ENCODE measurements at regions not wholly inside any gene's neighbourhood (a gene's known extent, or its start where the extent isn't known, plus 50 kb on each side); places are given as distances from the start of the nearest gene placed in this dataset.

- H3K9me3 ChIP-seq = no peaks in the 10 kb centered on the region
- H3K4me1 ChIP-seq = no peaks in the 10 kb centered on the region
- no peak overlapping the region for H3K4me3 ChIP-seq
- no peak for TF ChIP-seq EP300 (IDR thresholded peaks at IDR 0.05)
- TF ChIP-seq, protein P1, sequence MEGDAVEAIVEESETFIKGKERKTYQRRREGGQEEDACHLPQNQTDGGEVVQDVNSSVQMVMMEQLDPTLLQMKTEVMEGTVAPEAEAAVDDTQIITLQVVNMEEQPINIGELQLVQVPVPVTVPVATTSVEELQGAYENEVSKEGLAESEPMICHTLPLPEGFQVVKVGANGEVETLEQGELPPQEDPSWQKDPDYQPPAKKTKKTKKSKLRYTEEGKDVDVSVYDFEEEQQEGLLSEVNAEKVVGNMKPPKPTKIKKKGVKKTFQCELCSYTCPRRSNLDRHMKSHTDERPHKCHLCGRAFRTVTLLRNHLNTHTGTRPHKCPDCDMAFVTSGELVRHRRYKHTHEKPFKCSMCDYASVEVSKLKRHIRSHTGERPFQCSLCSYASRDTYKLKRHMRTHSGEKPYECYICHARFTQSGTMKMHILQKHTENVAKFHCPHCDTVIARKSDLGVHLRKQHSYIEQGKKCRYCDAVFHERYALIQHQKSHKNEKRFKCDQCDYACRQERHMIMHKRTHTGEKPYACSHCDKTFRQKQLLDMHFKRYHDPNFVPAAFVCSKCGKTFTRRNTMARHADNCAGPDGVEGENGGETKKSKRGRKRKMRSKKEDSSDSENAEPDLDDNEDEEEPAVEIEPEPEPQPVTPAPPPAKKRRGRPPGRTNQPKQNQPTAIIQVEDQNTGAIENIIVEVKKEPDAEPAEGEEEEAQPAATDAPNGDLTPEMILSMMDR (IDR thresholded peaks at IDR 0.05) = no peak
- no peak for TF ChIP-seq POLR2A (IDR thresholded peaks at IDR 0.05)
- H3K27ac ChIP-seq = no peak overlapping the region
- WGBS, 2 donors = 83 to 88% methylated on average over 4 of the region's 4 CpGs
- no peaks in the 10 kb centered on the region for H3K27me3 ChIP-seq
- no peak for DNase-seq (ENCODE audit: low spot score in 2 of 2)
- no peaks in the 10 kb centered on the region for H3K36me3 ChIP-seq
Measured at GRCh38 chr10:130407052-130407451, 270.9 kb downstream of the GLRX3 start.

DNA sequence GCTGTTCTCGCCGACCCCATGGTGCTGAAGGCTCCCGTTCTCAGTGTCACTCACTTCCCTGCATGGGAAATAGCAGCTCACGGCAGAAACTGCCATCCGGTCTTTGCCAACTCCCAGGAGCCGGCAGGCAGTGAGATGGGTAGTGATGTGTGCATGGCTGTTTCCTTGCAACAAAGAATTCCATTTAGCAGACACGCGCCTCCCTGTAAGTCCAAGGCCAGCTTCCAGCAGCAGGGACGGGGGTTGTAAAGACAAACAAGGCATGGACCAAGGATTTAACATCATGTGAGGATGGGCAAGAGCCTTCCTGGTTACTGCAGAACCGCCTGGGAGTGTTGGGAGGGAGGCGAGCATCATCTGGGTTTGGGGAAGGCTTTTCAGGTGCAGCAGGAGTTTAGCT lies 273.1 kb downstream of the GLRX3 start:
- WGBS, 2 donors = 51 to 56% methylated on average over 11 of the region's 11 CpGs
- no peak overlapping the region for H3K4me3 ChIP-seq
- no peak for TF ChIP-seq EP300 (IDR thresholded peaks at IDR 0.05)
- TF ChIP-seq, protein P1 (IDR thresholded peaks at IDR 0.05) = no peak
- no peak for TF ChIP-seq POLR2A (IDR thresholded peaks at IDR 0.05)

GRCh38 chr10:130409931-130410330 lies 273.7 kb downstream of the GLRX3 start:
- no peaks in the 10 kb centered on the region for H3K36me3 ChIP-seq
- no peaks in the 10 kb centered on the region for H3K27me3 ChIP-seq
- WGBS, 2 donors = 77 to 82% methylated on average over 10 of the region's 10 CpGs
- no peak overlapping the region for H3K4me3 ChIP-seq
- no peak for DNase-seq (ENCODE audit: low spot score in 2 of 2)
- H3K27ac ChIP-seq = no peak overlapping the region
- no peaks in the 10 kb centered on the region for H3K9me3 ChIP-seq
- TF ChIP-seq POLR2A (IDR thresholded peaks at IDR 0.05) (no peak), EP300 (IDR thresholded peaks at IDR 0.05) (no peak)
- TF ChIP-seq, protein P1 (IDR thresholded peaks at IDR 0.05) = no peak
- H3K4me1 ChIP-seq = no peaks in the 10 kb centered on the region

More for the DNA sequence above, 273.1 kb downstream of the GLRX3 start:
- H3K4me1 ChIP-seq = no peaks in the 10 kb centered on the region
- DNase-seq (ENCODE audit: low spot score in 2 of 2) = no peak
- no peaks in the 10 kb centered on the region for H3K9me3 ChIP-seq
- H3K36me3 ChIP-seq = no peaks in the 10 kb centered on the region
- no peaks in the 10 kb centered on the region for H3K27me3 ChIP-seq
- H3K27ac ChIP-seq = no peak overlapping the region

DNA sequence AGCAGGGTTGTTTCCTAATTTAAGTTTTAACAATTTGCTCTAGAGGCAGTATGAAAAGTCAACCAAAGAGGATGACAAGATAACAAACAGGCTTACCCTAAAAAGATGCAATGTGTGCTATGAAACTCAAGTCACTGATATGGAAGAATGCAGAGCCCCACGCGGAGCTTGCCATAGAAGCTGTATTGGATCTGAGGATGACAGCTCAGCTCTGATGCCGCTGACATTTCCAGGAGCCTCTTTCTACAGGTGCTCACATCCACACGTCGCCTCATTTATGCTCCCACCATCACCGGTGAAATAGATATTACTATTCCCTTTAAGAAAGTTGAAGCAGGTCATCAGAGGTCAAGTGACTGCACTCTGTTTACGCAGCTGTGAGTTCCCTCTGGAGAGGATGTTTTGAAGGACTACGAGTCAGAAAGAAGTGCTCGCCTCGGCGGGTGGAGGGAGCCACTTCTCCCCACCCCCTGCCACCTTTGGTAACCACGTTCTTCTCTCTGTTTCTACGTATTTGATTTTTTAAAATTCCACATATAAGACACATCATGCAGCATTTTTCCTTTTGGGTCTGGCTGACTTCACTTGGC lies 275.4 kb downstream of the GLRX3 start:
- 30 to 34% methylated on average over 13 of the region's 13 CpGs for WGBS, 2 donors
- no peak overlapping the region for H3K27ac ChIP-seq
- H3K9me3 ChIP-seq = no peaks in the 10 kb centered on the region
- H3K27me3 ChIP-seq = no peaks in the 10 kb centered on the region
- no peaks in the 10 kb centered on the region for H3K36me3 ChIP-seq
- TF ChIP-seq, protein P1 (IDR thresholded peaks at IDR 0.05) = no peak
- TF ChIP-seq EP300 (IDR thresholded peaks at IDR 0.05) = no peak
- TF ChIP-seq POLR2A (IDR thresholded peaks at IDR 0.05) = no peak
- no peaks in the 10 kb centered on the region for H3K4me1 ChIP-seq
- no peak for DNase-seq (ENCODE audit: low spot score in 2 of 2)
- no peak overlapping the region for H3K4me3 ChIP-seq

DNA sequence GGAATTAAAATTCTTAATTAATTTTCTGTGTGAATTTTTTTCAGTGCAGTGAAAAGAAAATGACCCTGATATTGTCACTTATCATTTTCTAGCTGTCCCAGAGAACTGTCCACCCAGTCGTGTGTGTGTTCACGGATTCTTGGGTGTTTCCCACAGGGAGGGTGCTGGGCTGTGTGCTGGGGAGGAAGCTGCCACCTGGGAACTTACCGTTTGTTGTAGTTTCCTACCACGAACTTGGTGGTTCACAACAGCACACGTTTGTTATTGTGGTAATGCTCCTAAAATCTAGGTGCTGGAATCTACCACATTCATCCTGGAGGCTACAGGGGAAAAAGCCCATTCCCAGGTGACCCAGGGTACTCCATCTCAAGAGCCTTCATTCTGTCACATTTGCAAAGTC lies 276.1 kb downstream of the GLRX3 start:
- Histone ChIP-seq H3K27me3 (no peaks in the 10 kb centered on the region), H3K4me1 (no peaks in the 10 kb centered on the region), H3K36me3 (no peaks in the 10 kb centered on the region), H3K4me3 (no peak overlapping the region), H3K27ac (no peak overlapping the region), H3K9me3 (no peaks in the 10 kb centered on the region)
- TF ChIP-seq POLR2A (IDR thresholded peaks at IDR 0.05) (no peak), EP300 (IDR thresholded peaks at IDR 0.05) (no peak)
- TF ChIP-seq, protein P1 (IDR thresholded peaks at IDR 0.05) = no peak
- WGBS, 2 donors = 52 to 70% methylated on average over 5 of the region's 5 CpGs
- no peak for DNase-seq (ENCODE audit: low spot score in 2 of 2)
